ENCODE measurements at regions not wholly inside any gene's neighbourhood (a gene's known extent, or its start where the extent isn't known, plus 50 kb on each side); places are given as distances from the start of the nearest gene placed in this dataset.
"Not testable (repeated sequence)": the region's sequence is repeated elsewhere in the genome, so short reads cannot be mapped to it uniquely, and the experiment has no call there.

DNA sequence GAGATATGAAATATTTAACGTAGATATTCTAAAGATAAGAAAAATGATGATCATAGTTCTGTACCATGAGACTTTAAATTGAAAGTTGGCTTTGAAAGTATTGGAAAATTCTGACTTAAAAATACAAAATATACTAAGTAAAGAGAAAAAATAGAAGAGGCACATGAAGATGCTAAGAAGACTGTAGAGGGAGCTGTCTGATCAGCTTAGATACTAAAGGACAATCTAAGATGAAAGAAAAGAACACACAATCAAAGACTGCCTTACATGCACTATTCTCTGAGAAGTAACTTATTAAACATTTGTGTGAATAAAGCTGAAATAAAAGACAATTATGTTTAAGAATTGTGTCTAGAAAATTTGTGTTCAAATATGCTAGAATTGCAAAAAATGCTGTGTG, 55.1 kb downstream of the RBMXL2 start:
- in situ Hi-C loops (cut with HindIII; ENCODE audit: low pct_ligation_motif_present, low pct_unique_long_range_greater_than_20kb, low sequenced_read_pairs), result no loop called here

DNA sequence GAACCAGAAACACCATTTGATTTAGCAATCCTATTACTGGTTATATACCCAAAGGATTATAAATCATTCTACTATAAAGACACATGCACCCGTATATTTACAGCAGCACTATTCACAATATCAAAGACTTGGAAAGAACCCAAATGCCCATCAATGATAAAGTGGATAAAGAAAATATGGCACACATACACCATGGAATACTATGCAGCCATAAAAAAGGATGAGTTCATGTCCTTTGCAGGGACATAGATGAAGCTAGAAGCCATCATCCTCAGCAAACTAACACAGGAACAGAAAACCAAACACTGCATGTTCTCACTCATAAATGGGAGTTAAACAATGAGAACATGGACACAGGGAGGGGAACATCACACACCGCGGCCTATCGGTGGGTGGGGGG, 61.3 kb downstream of the RBMXL2 start:
- DNase-seq; in situ Hi-C loops (cut with HindIII; ENCODE audit: low pct_ligation_motif_present, low pct_unique_long_range_greater_than_20kb, low sequenced_read_pairs): not testable (repeated sequence)

More for the DNA sequence above, 55.1 kb downstream of the RBMXL2 start:
- peak; percentile 10 for DNase-seq

DNA sequence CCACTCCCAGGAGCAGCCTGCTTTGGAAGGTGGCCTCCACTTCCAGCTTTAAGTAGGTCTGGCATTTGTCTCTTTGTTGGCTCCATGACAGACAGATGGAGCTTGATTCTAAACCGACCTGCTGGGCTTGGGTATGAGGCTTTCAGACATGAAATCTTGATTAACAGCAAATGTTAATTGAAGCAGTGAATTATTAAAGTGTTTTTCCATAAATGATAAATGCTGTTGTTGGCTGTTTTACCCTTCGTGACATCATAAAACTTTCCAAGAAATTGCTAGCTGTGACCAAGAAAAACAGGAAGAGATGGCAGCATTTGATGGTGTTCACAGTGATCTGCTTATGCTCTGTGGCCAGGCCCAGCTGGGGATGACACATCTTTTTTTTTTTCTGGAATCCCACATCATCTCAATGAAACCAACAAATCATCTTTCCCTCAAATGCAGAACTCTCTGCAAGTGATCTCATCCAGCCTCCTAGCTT, 66.1 kb downstream of the RBMXL2 start:
- in situ Hi-C loops (cut with HindIII; ENCODE audit: low pct_ligation_motif_present, low pct_unique_long_range_greater_than_20kb, low sequenced_read_pairs), result no loop called here
- DNase-seq, result no peak

DNA sequence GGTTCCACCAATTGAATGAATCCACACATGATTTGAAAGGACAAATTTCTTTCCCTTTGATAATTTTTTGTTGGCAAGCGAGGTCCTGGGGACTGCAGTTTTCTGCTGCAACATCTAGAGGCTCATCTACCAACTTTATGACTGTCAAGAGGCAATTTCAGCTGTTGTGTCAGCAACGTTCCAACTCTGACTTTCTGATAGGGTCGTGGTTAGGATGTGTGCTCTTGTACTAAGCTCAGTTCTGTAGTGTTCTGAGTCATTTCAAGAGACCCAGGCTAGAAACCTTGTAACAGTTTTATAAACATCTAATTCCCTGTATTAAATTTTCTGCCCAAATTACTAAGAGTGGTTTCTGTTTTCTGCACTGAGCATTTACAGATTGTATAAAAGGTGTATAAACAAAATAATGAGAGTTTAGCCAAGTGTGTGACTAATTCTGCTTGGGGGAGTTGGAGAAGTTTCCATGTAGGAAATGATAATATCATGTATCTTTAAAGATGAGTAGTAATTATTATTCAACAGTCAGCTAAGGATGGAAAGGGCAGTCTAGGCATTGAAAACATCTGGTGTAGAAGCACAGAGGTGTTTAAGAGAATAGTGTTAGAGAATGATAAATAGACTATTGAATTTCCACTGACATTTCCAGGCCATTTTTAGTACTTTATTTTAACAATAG, 72.2 kb downstream of the RBMXL2 start:
- DNase-seq, result no peak
- in situ Hi-C loops (cut with HindIII; ENCODE audit: low pct_ligation_motif_present, low pct_unique_long_range_greater_than_20kb, low sequenced_read_pairs), result no loop called here

DNA sequence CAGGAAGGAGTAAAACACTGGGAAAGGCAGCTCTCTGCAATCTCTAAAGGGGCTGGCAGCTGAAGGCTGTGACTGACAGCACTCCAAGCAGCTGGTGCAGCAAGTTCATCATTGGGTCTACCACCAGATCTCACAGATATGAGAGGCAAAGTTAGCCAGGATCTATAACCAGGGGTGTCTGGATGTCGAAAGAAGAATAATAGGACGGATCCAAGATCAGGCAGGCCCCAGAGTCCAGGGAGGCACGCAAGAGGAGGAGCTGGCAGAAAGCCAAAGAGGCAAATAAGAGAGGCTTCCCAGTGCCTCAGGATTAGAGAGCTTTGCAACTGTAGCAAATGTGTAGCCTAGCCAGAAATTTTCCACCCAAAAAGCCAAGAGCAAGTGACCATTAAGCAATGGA, 77.1 kb downstream of the RBMXL2 start:
- no peak for DNase-seq
- in situ Hi-C loops (cut with HindIII; ENCODE audit: low pct_ligation_motif_present, low pct_unique_long_range_greater_than_20kb, low sequenced_read_pairs), result no loop called here

DNA sequence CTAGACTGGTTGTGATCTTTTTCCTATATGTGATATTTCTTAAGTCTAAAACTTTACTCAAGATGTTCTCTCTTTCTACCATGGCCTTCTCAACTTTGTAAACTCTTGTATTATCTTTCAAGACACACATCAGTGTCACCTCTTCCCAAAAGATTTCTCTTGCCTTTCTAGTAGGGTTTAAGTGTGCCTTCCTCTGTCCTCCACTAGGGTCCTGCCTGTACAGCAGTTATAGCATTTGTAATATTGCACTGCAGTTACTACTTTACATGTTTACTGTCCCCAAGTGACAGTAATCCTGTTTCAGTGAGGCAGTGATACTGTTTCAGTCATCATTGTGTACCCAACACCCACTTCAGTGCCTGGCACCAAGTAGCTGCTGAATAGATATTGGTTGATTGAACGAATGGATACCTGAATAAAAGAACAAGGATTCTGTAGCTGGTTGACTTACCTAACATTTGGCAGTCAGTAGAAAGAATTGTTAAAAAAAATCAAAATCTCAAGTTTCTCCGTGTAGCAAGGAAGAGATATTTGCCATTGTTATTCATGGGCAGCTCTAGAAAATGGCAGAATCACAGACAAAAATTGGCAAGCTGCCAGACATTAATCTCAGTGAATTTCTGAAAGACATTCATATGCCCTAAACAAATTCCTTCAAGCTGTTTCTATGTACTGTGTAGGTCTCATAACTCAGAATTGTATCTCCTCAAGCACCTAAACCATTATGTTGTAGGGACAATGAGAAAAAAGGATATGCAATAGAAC, 79.4 kb downstream of the RBMXL2 start:
- no peak for DNase-seq

DNA sequence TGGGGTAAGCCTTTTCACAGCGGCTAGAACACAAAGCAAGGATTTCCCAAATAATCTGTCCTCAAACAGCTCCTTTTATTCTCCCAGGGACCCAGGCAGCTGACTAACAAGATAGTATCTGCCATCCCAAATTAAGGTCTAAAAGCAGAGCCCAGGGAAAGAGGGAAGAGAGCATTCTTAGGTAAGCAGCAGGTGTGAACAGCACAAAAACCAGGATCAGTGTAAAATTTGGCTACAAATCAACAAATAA, 79.9 kb downstream of the RBMXL2 start:
- DNase-seq, result no peak
- in situ Hi-C loops (cut with HindIII; ENCODE audit: low pct_ligation_motif_present, low pct_unique_long_range_greater_than_20kb, low sequenced_read_pairs), result no loop called here

More for the DNA sequence above, 79.4 kb downstream of the RBMXL2 start:
- in situ Hi-C loops (cut with HindIII; ENCODE audit: low pct_ligation_motif_present, low pct_unique_long_range_greater_than_20kb, low sequenced_read_pairs), result no loop called here

DNA sequence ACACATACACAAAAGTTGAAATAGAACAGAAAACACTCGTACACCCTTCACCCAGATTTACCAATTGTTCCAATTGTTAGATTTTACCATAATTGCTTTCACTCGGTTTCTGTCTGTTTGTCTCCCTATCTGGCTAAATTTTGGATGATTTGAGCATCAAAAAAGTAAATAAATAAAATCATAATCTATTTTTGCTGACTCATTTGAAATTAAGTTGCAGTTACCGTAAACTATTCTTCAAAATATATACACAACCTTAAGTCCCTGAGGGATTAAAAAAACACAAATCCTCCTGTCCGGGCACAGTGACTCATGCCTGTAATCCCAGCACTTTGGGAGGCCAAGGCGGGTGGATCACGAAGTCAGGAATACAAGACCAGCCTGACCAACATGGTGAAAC, 81.3 kb upstream of the SYT9 start:
- DNase-seq, result no peak
- in situ Hi-C loops (cut with HindIII; ENCODE audit: low pct_ligation_motif_present, low pct_unique_long_range_greater_than_20kb, low sequenced_read_pairs), result no loop called here

DNA sequence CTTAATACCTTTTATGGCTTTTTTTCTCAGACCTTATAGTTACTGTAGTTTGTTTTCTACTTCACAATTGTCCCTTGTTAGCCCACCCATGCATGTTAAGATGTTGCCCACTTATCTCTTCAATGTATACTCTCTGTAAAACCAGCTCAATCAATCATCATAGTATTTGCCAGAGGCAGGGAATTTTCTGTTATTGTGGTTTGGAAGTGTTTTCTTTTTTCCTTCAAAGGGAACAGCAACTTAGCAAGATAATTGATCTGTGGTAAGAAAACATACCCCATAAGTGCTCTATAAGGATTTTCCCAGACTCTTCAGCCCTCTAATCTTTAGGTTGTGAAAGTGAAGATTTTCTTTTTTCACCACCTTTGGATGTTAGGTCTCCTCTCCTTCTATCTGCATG, 76.7 kb upstream of the SYT9 start:
- in situ Hi-C loops (cut with HindIII; ENCODE audit: low pct_ligation_motif_present, low pct_unique_long_range_greater_than_20kb, low sequenced_read_pairs), result no loop called here
- DNase-seq, result no peak

DNA sequence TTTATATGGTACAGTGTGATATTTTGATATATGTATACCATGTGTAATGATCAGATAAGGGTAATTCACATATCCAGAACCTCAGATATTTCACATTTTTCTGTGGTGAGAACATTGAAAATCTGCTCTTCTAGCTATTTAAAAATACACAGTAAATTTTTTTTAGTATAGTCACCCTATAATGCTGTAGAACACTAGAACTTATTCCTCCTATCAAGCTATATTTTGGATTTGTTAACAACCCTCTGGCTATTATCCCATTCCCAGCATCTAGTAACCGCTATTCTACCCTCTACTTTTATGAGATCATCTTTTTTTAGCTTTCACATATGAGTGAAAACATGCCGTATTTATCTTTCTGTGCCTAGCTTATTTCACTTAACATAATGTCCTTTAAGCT, 65.5 kb upstream of the SYT9 start:
- in situ Hi-C loops (cut with HindIII; ENCODE audit: low pct_ligation_motif_present, low pct_unique_long_range_greater_than_20kb, low sequenced_read_pairs), result no loop called here

DNA sequence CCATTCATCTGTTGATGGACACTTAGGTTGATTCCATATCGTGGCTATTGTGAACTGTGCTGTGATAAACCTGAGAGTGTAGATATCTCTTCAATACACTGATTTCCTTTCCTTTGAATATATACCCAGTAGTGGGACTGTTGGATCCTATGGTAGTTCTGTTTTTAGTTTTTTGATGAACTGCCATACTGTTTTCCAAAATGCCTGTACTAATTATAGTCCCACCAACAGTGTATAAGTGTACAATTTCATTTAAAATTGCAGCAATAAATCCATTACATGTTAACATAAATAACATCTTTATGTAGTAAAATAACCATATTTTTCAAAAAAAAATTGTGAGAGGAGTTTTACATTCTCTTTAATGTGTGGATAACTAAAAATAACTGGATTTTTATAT, 65.0 kb upstream of the SYT9 start:
- in situ Hi-C loops (cut with HindIII; ENCODE audit: low pct_ligation_motif_present, low pct_unique_long_range_greater_than_20kb, low sequenced_read_pairs), result no loop called here

More for the DNA sequence above, 65.5 kb upstream of the SYT9 start:
- no peak for DNase-seq

DNA sequence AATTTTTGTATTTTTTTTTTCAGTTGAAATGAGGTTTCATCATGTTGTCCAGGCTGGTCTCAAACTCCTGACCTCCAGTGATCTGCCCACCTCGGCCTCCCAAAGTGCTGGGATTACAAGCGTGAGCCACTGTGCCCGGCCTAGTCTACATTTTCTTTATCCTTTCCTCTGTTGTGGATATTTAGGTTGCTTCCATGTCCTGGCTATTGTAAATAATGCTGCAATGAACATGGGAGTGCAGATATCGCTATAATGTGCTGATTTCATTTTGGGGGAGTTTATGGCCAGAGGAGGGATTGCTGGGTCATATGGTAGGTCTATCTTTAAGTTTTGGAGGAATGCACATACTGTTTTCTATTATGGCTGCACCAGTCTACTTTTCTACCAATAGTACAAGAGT, 58.9 kb upstream of the SYT9 start:
- DNase-seq; in situ Hi-C loops (cut with HindIII; ENCODE audit: low pct_ligation_motif_present, low pct_unique_long_range_greater_than_20kb, low sequenced_read_pairs): not testable (repeated sequence)

More for the DNA sequence above, 65.0 kb upstream of the SYT9 start:
- DNase-seq, result no peak

DNA sequence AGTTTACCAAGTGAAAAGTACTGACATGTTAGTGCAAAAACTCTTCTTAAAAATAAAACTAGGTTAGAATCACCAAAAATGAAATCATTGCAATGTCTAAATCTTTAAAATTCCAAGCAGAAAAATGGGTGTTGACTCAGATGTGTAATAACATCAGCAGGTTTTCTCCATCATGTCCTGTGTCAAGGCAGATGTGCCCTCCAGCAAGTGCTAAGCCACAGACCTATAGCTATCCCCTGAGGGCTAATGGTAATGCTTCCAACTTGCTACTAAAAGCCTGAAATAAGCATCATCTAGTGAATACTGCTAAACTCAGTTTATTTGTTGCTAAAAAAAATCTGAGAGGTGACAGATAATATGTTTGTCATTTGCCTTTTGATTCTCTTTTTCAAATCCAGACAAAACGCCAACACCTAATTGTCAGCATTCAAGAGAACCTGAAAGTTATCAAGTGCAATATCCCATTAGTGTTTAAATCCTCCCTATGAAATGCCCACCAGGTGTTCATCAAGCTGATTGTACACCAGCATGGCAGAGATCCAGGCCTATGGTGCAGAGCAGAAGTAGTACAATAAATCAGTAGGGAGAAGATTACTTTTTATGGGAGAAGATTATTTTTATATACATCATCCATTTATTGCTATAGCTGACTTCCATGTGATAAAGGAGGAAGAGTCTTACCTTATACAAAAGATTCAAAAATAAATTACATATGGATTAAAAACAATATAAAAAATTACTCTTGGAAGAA, 55.1 kb upstream of the SYT9 start:
- DNase-seq, result no peak
- in situ Hi-C loops (cut with HindIII; ENCODE audit: low pct_ligation_motif_present, low pct_unique_long_range_greater_than_20kb, low sequenced_read_pairs), result no loop called here

DNA sequence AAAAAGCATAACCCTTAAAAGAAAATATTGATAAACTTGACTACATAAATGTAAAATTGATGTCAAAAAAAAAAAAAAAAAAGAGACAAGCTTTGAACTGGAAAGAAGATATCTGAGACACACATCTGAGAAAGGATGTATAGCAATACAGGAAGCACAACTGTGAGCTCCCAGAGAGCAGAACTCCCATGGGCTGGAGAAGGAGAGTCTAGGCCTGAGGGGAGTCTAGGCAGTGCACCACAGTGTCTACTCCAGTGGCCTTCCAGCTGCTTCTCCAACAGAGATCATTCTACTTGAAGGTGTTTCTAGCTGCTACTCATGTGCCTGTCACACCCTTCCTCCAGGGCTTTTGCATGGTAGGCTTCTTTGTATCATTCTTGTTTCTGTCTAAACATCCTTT, 54.2 kb upstream of the SYT9 start:
- in situ Hi-C loops (cut with HindIII; ENCODE audit: low pct_ligation_motif_present, low pct_unique_long_range_greater_than_20kb, low sequenced_read_pairs), result no loop called here
- DNase-seq, result no peak

All from ACHN (cell line).